WTC11 (cell line): ENCODE measurements at regions not wholly inside any gene's neighbourhood (a gene's known extent, or its start where the extent isn't known, plus 50 kb on each side); places are given as distances from the start of the nearest gene placed in this dataset.

Source experiments
- ATAC-seq: fragments of 200-7000 bp; cut with Tn5 transposase; 2 replicates; pipeline ENCODE4 v1.10.0; 2021; ENCODE audit warnings: mild to moderate bottlenecking, moderate library complexity
- CTCF ChIA-PET: fragments of 300-600 bp; sonication (Branson Sonifier 250); formaldehyde crosslinking; loops from one replicate; lab custom pipeline; 2021; ENCODE audit warnings: antibody characterized with exemption; lab: Charles Lee
- POLR2A ChIA-PET: fragments of 350-600 bp; sonication (Branson Sonifier 250); formaldehyde crosslinking; loops from one replicate; lab custom pipeline; 2021; ENCODE audit warnings: antibody characterized with exemption; lab: Charles Lee
- DNase-seq: peaks from one replicate; pipeline ENCODE4 v3.0.0; 2021; ENCODE audit warnings: low spot score
- H3K27ac Mint-ChIP-seq: 2 replicates; pipeline ENCODE4 v1.8.0; 2021; ENCODE audit warnings: mixed read lengths
- H3K27me3 Mint-ChIP-seq: 2 replicates; pipeline ENCODE4 v1.8.0; 2021; ENCODE audit warnings: low read depth, mild to moderate bottlenecking, moderate library complexity, mixed read lengths
- H3K36me3 Mint-ChIP-seq: 2 replicates; pipeline ENCODE4 v1.8.0; 2021; ENCODE audit warnings: mixed read lengths
- H3K4me1 Mint-ChIP-seq: 2 replicates; pipeline ENCODE4 v1.8.0; 2022; ENCODE audit warnings: mixed read lengths
- H3K4me3 Mint-ChIP-seq: 2 replicates; pipeline ENCODE4 v1.8.0; 2021; ENCODE audit warnings: mild to moderate bottlenecking, moderate library complexity, mixed read lengths
- H3K9me3 Mint-ChIP-seq: 2 replicates; pipeline ENCODE4 v1.8.0; 2021; ENCODE audit warnings: mixed read lengths
- ESRRA ChIP-seq: sonication (generic); formaldehyde crosslinking; IDR thresholded peaks from 2 replicates; pipeline ENCODE4 v1.8.1; 2022; ENCODE audit warnings: mild to moderate bottlenecking, missing genetic modification reagents, borderline replicate concordance
- ETV6 ChIP-seq: sonication (generic); formaldehyde crosslinking; IDR thresholded peaks from 2 replicates; pipeline ENCODE4 v1.8.1; 2022; ENCODE audit warnings: mild to moderate bottlenecking, missing genetic modification reagents
- GABPB1 ChIP-seq: sonication (generic); formaldehyde crosslinking; IDR thresholded peaks from 2 replicates; pipeline ENCODE4 v1.8.1; 2023; ENCODE audit warnings: mild to moderate bottlenecking, missing genetic modification reagents
- GRHL2 ChIP-seq: fragments of 250-450 bp; sonication (Bioruptor Pico); IDR thresholded peaks from 2 replicates; pipeline ENCODE4 v1.8.0; 2022; ENCODE audit warnings: mild to moderate bottlenecking, moderate library complexity; ENCODE audit not compliant: insufficient replicate concordance, severe bottlenecking
- JUN ChIP-seq: sonication (generic); formaldehyde crosslinking; IDR thresholded peaks from 2 replicates; pipeline ENCODE4 v1.8.0; 2023; ENCODE audit warnings: mild to moderate bottlenecking, missing genetic modification reagents
- MXD4 ChIP-seq: fragments of 250-450 bp; sonication (Bioruptor Pico); IDR thresholded peaks from 2 replicates; pipeline ENCODE4 v1.8.0; 2021; ENCODE audit warnings: mild to moderate bottlenecking, moderate library complexity, borderline replicate concordance
- MYBL2 ChIP-seq: sonication (generic); formaldehyde crosslinking; IDR thresholded peaks from 2 replicates; pipeline ENCODE4 v1.8.1; 2023; ENCODE audit warnings: mild to moderate bottlenecking, moderate library complexity, missing genetic modification reagents
- NFYB ChIP-seq: sonication (generic); formaldehyde crosslinking; conservative IDR thresholded peaks from 2 replicates; pipeline ENCODE4 v1.8.0; 2022; ENCODE audit warnings: low read depth, missing genetic modification reagents
- OVOL2 ChIP-seq: fragments of 250-450 bp; sonication (Bioruptor Pico); IDR thresholded peaks from 2 replicates; pipeline ENCODE4 v1.9.0; 2021; ENCODE audit warnings: mild to moderate bottlenecking, borderline replicate concordance
- PRRX2 ChIP-seq: fragments of 250-450 bp; sonication (Bioruptor Pico); IDR thresholded peaks from 2 replicates; pipeline ENCODE4 v1.8.0; 2021; ENCODE audit warnings: mild to moderate bottlenecking
- SOX15 ChIP-seq: fragments of 250-450 bp; sonication (Bioruptor Pico); IDR thresholded peaks from 2 replicates; pipeline ENCODE4 v1.9.0; 2021; ENCODE audit warnings: mild to moderate bottlenecking
- ZNF219 ChIP-seq: sonication (generic); formaldehyde crosslinking; IDR thresholded peaks from 2 replicates; pipeline ENCODE4 v1.8.0; 2023; ENCODE audit warnings: missing genetic modification reagents, mild to moderate bottlenecking, borderline replicate concordance
- TF ChIP-seq, protein P1 (sequence below): fragments of 250-450 bp; sonication (Bioruptor Pico); IDR thresholded peaks from 2 replicates; pipeline ENCODE4 v1.9.0; 2021; ENCODE audit warnings: moderate library complexity, mild to moderate bottlenecking, inconsistent platforms, borderline replicate concordance
- TF ChIP-seq, protein P2 (sequence below): sonication (generic); formaldehyde crosslinking; IDR thresholded peaks from 2 replicates; pipeline ENCODE4 v1.8.1; 2023; ENCODE audit warnings: mild to moderate bottlenecking, missing genetic modification reagents, moderate library complexity
- TF ChIP-seq, protein P3 (sequence below): fragments of 250-450 bp; sonication (Bioruptor Pico); IDR thresholded peaks from 2 replicates; pipeline ENCODE4 v1.9.0; 2021; ENCODE audit warnings: mild to moderate bottlenecking
- TF ChIP-seq, protein P4 (sequence below): sonication (generic); formaldehyde crosslinking; IDR thresholded peaks from 2 replicates; pipeline ENCODE4 v1.8.1; 2022; ENCODE audit warnings: mild to moderate bottlenecking, missing genetic modification reagents, moderate library complexity, borderline replicate concordance
- TF ChIP-seq, protein P5 (sequence below): sonication (generic); formaldehyde crosslinking; IDR thresholded peaks from 2 replicates; pipeline ENCODE4 v1.8.0; 2022; ENCODE audit warnings: missing genetic modification reagents
- TF ChIP-seq, protein P6 (sequence below): sonication (generic); formaldehyde crosslinking; IDR thresholded peaks from 2 replicates; pipeline ENCODE4 v1.8.1; 2022; ENCODE audit warnings: mild to moderate bottlenecking, moderate library complexity, missing genetic modification reagents
- TF ChIP-seq, protein P7 (sequence below): fragments of 250-450 bp; sonication (Bioruptor Pico); IDR thresholded peaks from 2 replicates; pipeline ENCODE4 v1.9.0; 2021; ENCODE audit warnings: mild to moderate bottlenecking, borderline replicate concordance

DNA sequence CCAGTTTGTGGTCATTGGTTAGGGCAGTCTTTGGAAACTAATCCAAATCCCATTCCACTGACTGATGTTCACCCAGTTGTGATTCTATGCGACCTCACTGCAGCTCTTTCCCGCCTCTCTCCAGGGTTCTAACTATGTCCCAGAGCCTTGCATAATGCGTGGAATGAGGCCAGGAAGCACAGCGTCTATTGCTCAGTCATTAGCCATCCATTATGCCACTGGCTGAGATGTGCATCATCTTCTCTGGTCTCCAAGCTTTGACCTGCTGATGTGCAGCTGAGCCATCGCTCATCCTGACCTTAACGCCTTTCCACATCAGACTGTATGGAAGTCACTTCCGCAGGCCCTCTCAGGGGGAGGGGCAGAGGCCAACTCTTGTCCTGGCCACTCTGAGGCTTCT is 115.4 kb upstream of the VRK1 start:
- TF ChIP-seq SOX15 (CRISPR knock-in tag) (no peak), MYBL2 (CRISPR knock-in tag) (no peak), GABPB1 (CRISPR knock-in tag) (no peak), ETV6 (no peak), MXD4 (CRISPR knock-in tag) (no peak)
- TF ChIP-seq, protein P1, sequence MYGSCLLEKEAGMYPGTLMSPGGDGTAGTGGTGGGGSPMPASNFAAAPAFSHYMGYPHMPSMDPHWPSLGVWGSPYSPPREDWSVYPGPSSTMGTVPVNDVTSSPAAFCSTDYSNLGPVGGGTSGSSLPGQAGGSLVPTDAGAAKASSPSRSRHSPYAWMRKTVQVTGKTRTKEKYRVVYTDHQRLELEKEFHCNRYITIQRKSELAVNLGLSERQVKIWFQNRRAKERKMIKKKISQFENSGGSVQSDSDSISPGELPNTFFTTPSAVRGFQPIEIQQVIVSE (CRISPR knock-in tag) = no peak
- TF ChIP-seq, protein P2, sequence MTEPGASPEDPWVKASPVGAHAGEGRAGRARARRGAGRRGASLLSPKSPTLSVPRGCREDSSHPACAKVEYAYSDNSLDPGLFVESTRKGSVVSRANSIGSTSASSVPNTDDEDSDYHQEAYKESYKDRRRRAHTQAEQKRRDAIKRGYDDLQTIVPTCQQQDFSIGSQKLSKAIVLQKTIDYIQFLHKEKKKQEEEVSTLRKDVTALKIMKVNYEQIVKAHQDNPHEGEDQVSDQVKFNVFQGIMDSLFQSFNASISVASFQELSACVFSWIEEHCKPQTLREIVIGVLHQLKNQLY (CRISPR knock-in tag) = no peak
- TF ChIP-seq, protein P3, sequence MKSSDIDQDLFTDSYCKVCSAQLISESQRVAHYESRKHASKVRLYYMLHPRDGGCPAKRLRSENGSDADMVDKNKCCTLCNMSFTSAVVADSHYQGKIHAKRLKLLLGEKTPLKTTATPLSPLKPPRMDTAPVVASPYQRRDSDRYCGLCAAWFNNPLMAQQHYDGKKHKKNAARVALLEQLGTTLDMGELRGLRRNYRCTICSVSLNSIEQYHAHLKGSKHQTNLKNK (CRISPR knock-in tag) = no peak
- TF ChIP-seq, protein P4, sequence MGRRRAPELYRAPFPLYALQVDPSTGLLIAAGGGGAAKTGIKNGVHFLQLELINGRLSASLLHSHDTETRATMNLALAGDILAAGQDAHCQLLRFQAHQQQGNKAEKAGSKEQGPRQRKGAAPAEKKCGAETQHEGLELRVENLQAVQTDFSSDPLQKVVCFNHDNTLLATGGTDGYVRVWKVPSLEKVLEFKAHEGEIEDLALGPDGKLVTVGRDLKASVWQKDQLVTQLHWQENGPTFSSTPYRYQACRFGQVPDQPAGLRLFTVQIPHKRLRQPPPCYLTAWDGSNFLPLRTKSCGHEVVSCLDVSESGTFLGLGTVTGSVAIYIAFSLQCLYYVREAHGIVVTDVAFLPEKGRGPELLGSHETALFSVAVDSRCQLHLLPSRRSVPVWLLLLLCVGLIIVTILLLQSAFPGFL (CRISPR knock-in tag) = no peak
- TF ChIP-seq, all 79 proteins: peak for 0
- Mint-ChIP-seq H3K27me3 (peaks cover 70% of the 10 kb centered on the region), H3K4me3 (no peak overlapping the region), H3K36me3 (no peaks in the 10 kb centered on the region), H3K4me1 (peaks cover 6% of the 10 kb centered on the region), H3K27ac (no peak overlapping the region), H3K9me3 (peaks cover 1% of the 10 kb centered on the region)
- DNase-seq (no peak), ATAC-seq (no peak)
- POLR2A ChIA-PET = no interaction called here
- CTCF ChIA-PET = interaction anchor here (1.0 kb wide), 1 partner anchor 171 kb away, joined by 3 read pairs; no protein-coding TSS in a partner anchor

DNA sequence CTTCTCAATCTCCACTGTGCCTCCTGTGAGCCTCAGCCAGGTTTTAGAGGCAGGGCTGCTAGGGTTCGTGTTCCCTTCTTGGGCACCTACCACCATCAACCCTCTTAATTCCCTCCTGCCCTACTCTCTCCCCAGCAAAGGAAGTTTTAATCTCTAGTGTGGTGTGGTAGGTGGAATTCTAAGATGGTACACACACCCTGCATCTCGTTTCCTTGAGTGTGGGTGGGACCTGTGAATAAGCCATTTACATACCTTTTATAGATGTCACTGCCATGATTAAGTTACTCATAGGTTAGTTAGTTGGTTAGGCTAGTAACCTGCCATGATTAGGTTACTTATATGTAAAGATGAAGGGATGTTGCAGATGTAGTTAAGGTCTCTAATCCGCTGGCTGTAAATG is 114.8 kb upstream of the VRK1 start:
- POLR2A ChIA-PET = no interaction called here
- CTCF ChIA-PET = interaction anchor here (1.0 kb wide), 1 partner anchor 171 kb away, joined by 3 read pairs; no protein-coding TSS in a partner anchor
- no peak for ATAC-seq
- no peak overlapping the region for H3K27ac Mint-ChIP-seq
- DNase-seq = no peak
- H3K4me1 Mint-ChIP-seq = peaks cover 6% of the 10 kb centered on the region
- H3K4me3 Mint-ChIP-seq = no peak overlapping the region
- peaks cover 73% of the 10 kb centered on the region for H3K27me3 Mint-ChIP-seq
- H3K9me3 Mint-ChIP-seq = no peaks in the 10 kb centered on the region
- no peak for TF ChIP-seq ESRRA
- TF ChIP-seq, protein P5, sequence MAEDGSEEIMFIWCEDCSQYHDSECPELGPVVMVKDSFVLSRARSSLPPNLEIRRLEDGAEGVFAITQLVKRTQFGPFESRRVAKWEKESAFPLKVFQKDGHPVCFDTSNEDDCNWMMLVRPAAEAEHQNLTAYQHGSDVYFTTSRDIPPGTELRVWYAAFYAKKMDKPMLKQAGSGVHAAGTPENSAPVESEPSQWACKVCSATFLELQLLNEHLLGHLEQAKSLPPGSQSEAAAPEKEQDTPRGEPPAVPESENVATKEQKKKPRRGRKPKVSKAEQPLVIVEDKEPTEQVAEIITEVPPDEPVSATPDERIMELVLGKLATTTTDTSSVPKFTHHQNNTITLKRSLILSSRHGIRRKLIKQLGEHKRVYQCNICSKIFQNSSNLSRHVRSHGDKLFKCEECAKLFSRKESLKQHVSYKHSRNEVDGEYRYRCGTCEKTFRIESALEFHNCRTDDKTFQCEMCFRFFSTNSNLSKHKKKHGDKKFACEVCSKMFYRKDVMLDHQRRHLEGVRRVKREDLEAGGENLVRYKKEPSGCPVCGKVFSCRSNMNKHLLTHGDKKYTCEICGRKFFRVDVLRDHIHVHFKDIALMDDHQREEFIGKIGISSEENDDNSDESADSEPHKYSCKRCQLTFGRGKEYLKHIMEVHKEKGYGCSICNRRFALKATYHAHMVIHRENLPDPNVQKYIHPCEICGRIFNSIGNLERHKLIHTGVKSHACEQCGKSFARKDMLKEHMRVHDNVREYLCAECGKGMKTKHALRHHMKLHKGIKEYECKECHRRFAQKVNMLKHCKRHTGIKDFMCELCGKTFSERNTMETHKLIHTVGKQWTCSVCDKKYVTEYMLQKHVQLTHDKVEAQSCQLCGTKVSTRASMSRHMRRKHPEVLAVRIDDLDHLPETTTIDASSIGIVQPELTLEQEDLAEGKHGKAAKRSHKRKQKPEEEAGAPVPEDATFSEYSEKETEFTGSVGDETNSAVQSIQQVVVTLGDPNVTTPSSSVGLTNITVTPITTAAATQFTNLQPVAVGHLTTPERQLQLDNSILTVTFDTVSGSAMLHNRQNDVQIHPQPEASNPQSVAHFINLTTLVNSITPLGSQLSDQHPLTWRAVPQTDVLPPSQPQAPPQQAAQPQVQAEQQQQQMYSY (CRISPR knock-in tag) = no peak
- TF ChIP-seq, protein P6, sequence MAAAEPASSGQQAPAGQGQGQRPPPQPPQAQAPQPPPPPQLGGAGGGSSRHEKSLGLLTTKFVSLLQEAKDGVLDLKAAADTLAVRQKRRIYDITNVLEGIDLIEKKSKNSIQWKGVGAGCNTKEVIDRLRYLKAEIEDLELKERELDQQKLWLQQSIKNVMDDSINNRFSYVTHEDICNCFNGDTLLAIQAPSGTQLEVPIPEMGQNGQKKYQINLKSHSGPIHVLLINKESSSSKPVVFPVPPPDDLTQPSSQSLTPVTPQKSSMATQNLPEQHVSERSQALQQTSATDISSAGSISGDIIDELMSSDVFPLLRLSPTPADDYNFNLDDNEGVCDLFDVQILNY (CRISPR knock-in tag) = no peak
- TF ChIP-seq GABPB1 (CRISPR knock-in tag) = no peak
- TF ChIP-seq NFYB (CRISPR knock-in tag) = no peak
- TF ChIP-seq OVOL2 = no peak
- no peak for TF ChIP-seq PRRX2
- TF ChIP-seq, protein P7, sequence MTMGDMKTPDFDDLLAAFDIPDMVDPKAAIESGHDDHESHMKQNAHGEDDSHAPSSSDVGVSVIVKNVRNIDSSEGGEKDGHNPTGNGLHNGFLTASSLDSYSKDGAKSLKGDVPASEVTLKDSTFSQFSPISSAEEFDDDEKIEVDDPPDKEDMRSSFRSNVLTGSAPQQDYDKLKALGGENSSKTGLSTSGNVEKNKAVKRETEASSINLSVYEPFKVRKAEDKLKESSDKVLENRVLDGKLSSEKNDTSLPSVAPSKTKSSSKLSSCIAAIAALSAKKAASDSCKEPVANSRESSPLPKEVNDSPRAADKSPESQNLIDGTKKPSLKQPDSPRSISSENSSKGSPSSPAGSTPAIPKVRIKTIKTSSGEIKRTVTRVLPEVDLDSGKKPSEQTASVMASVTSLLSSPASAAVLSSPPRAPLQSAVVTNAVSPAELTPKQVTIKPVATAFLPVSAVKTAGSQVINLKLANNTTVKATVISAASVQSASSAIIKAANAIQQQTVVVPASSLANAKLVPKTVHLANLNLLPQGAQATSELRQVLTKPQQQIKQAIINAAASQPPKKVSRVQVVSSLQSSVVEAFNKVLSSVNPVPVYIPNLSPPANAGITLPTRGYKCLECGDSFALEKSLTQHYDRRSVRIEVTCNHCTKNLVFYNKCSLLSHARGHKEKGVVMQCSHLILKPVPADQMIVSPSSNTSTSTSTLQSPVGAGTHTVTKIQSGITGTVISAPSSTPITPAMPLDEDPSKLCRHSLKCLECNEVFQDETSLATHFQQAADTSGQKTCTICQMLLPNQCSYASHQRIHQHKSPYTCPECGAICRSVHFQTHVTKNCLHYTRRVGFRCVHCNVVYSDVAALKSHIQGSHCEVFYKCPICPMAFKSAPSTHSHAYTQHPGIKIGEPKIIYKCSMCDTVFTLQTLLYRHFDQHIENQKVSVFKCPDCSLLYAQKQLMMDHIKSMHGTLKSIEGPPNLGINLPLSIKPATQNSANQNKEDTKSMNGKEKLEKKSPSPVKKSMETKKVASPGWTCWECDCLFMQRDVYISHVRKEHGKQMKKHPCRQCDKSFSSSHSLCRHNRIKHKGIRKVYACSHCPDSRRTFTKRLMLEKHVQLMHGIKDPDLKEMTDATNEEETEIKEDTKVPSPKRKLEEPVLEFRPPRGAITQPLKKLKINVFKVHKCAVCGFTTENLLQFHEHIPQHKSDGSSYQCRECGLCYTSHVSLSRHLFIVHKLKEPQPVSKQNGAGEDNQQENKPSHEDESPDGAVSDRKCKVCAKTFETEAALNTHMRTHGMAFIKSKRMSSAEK (CRISPR knock-in tag) = no peak
- TF ChIP-seq JUN = no peak
- TF ChIP-seq ZNF219 (CRISPR knock-in tag) = no peak
- no peak for TF ChIP-seq GRHL2 (CRISPR knock-in tag)
- no peaks in the 10 kb centered on the region for H3K36me3 Mint-ChIP-seq
